MG63 (cell line): ENCODE measurements at regions not wholly inside any gene's neighbourhood (a gene's known extent, or its start where the extent isn't known, plus 50 kb on each side); places are given as distances from the start of the nearest gene placed in this dataset.

Experiments
- DNase-seq: peaks from one replicate; pipeline ENCODE4 v3.0.0-alpha.2; 2020
- H3K27me3 ChIP-seq: fragments of 250-450 bp; sonication (Bioruptor Pico); 2 replicates; pipeline ENCODE4 v1.5.1; 2020; ENCODE audit warnings: mild to moderate bottlenecking, moderate library complexity
- H3K36me3 ChIP-seq: fragments of 250-450 bp; sonication (Bioruptor Pico); 2 replicates; pipeline ENCODE4 v1.5.1; 2020; ENCODE audit warnings: mild to moderate bottlenecking, moderate library complexity
- H3K4me3 ChIP-seq: fragments of 250-450 bp; sonication (Bioruptor Pico); 2 replicates; pipeline ENCODE4 v1.5.1; 2020; ENCODE audit warnings: mild to moderate bottlenecking, moderate library complexity
- H3K9me3 ChIP-seq: fragments of 250-450 bp; sonication (Bioruptor Pico); 2 replicates; pipeline ENCODE4 v1.5.1; 2020; ENCODE audit warnings: mild to moderate bottlenecking, moderate library complexity

DNA sequence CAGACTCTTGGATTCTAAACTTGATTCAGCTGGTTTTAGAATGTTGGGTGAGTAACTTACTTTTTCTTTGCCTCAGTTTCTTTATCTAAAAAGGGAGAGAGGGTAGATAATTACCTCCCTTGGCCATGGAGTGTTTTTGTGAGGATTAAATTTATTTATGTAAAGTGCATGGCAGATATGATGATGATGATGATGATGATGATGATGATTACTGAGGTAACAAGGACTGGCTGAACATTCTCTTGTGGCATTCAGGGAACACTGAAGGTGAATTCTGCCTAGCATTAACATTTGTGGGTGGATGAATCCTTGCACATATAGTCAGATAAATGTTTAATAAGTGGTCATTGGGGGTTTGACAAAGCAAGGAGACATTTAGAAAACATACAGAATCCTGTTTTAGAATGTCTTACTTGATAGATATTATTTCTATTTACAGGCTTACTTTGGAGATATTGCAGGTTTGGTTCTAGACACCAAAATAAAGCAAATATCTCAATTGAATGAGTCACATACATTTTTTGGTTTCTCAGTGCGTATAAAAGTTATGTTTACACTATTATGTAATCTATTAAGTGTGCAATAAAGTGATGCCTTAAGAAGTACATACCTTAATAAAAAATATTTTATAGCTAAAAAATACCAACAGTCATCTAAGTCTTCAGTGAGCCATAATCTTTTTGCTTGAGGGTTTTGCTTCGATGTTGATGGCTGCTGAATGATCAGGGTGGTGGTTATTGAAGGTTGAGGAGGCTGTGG is 123.2 kb downstream of the SNAPC1 start:
- Histone ChIP-seq H3K27me3 (no peaks in the 10 kb centered on the region), H3K36me3 (no peaks in the 10 kb centered on the region), H3K4me3 (no peak overlapping the region), H3K9me3 (no peaks in the 10 kb centered on the region)
- DNase-seq, result no peak

DNA sequence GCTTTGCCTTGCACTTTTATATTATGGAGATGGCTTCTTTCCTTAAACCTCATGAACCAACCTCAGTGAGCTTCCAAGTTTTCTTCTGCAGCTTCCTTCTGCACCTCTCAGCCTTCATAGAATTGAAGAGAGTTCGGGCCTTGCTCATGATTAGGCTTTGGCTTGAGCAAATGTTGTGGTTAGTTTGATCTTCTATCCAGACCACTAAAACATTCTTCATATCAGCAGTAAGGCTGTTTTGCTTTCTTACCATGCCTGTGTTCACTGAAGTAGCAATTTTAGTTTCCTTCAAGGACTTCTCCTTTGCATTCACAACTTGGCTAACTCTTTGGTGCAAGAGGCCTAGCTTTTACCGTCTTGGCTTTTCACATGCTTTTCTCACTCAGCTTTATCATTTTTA is 125.4 kb downstream of the SNAPC1 start:
- no peaks in the 10 kb centered on the region for H3K27me3 ChIP-seq
- no peak for DNase-seq
- no peaks in the 10 kb centered on the region for H3K36me3 ChIP-seq
- no peaks in the 10 kb centered on the region for H3K9me3 ChIP-seq
- H3K4me3 ChIP-seq, result no peak overlapping the region

DNA sequence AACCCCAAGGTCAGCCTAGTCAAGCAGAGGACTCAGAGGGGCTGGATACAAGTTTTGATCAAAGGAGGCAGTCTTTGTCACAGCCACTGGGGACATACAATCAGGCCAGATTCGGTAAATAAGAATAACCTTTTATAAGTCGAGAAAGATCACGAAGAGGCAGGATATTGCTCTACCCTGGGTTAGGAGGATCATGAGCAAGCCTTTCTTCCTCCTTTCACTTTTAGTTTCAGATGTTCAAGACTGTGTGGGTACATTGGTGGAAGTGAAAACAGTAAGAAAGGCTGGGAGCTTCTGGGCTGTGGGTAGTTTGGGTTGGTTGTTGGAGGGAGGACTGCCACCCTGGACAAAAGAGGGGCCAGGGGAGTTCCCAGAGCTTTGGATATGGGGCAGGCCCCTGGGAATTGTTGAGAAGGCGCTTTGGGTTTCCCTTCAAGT is 127.7 kb downstream of the SNAPC1 start:
- DNase-seq, result no peak

DNA sequence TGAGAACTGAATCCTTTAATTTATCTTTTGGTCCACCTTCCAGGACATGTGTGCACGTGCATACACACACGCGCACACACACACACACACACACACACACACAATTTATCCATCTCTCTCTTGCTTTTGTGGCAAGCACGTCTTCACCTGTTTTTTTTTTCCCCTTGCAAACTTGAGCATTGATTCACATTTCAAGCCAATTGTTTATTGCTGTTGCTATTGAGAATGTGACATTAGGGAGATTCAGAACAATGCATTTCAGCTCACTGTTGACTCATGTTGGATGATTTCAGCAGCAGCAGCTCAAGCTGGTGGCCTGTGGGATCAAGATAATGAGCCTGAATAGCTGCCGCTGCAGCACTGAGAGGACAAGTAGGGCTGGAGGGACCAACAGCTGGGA is 128.9 kb downstream of the SNAPC1 start:
- no peaks in the 10 kb centered on the region for H3K36me3 ChIP-seq
- DNase-seq, result peak; percentile 1
- H3K4me3 ChIP-seq, result no peak overlapping the region
- H3K9me3 ChIP-seq, result no peaks in the 10 kb centered on the region
- no peaks in the 10 kb centered on the region for H3K27me3 ChIP-seq

More for the DNA sequence above, 127.7 kb downstream of the SNAPC1 start:
- H3K4me3 ChIP-seq, result no peak overlapping the region
- no peaks in the 10 kb centered on the region for H3K9me3 ChIP-seq
- no peaks in the 10 kb centered on the region for H3K27me3 ChIP-seq
- H3K36me3 ChIP-seq, result no peaks in the 10 kb centered on the region

DNA sequence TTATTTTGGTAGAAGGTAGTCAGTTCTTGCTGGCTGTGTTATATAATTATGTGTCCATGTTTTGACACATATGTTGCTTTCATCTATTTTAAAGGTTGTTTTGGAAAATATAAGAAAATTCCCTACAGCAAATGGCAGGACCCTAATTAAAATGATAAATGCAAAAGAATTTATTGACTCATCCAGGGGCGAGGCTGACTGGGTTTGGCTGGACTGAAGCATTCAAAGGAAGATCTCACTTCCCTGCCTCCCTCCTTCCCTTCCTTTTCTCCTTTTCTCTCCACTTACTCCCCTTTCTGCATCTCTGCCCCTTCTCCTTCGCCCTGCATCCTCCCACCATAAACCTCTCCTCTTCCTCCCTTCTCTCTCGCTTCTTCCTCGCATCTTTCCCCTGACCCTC is 129.6 kb downstream of the SNAPC1 start:
- no peak for DNase-seq
- H3K4me3 ChIP-seq, result no peak overlapping the region
- no peaks in the 10 kb centered on the region for H3K9me3 ChIP-seq
- no peaks in the 10 kb centered on the region for H3K27me3 ChIP-seq
- no peaks in the 10 kb centered on the region for H3K36me3 ChIP-seq

DNA sequence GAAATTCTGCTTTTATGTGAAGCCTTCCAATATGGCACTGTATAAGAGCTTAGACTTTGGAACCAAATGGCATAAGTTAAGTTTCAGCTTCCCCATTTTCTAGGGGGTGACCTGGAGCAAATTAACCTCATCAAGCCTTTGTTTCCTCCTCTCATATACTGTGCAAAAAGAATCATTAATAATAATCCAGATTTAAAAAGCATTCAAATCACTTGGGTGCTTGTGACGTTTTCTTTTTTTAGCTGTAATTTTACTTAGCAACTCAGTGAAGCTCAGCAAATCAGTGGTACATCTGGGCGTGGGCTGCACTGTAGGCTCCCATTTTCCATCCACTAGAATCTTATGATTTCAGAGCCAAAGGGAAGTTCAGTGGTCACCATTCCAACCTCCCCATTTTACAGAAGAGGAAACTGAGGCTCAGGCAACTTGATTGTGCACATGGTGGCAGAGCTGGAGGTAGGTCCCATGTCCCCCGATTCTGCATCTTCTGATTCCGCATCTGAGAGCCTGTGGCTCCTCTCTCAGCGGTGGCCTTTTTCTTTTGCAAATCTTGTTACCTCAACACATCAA is 131.2 kb downstream of the SNAPC1 start:
- no peaks in the 10 kb centered on the region for H3K9me3 ChIP-seq
- H3K4me3 ChIP-seq, result no peak overlapping the region
- H3K36me3 ChIP-seq, result no peaks in the 10 kb centered on the region

DNA sequence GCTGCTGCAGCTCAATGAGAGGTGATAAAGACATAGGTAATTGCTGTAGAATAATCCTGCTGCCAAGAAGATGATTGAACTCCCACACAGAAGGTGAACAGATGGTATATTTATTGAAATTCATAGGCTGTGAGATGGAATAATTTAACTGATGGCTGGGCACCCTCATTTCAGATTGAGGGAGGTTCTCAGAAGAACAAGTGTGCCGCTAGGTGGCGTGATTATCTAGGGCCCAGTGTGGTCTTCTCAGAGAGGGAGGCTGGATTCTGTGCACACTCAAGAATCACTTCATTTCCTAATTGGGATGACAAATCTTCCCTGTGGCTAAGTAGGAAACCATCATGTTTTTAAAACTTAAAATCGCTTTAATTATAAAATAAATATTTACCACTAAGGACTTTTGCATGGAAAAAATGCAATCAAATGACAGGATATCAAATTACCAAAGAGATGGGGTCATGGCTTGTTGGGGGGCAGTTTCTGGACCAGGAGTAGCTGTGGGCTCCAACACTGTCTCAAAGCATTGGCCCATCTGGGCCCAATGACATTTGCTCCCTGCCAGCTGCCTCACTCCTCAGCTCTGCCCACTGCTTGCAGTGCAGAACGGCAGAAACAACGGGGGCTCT is 132.3 kb downstream of the SNAPC1 start:
- Histone ChIP-seq H3K9me3 (no peaks in the 10 kb centered on the region), H3K27me3 (no peaks in the 10 kb centered on the region), H3K4me3 (no peak overlapping the region), H3K36me3 (no peaks in the 10 kb centered on the region)
- DNase-seq, result peak; percentile 35

More for the DNA sequence above, 131.2 kb downstream of the SNAPC1 start:
- no peak for DNase-seq
- H3K27me3 ChIP-seq, result no peaks in the 10 kb centered on the region

DNA sequence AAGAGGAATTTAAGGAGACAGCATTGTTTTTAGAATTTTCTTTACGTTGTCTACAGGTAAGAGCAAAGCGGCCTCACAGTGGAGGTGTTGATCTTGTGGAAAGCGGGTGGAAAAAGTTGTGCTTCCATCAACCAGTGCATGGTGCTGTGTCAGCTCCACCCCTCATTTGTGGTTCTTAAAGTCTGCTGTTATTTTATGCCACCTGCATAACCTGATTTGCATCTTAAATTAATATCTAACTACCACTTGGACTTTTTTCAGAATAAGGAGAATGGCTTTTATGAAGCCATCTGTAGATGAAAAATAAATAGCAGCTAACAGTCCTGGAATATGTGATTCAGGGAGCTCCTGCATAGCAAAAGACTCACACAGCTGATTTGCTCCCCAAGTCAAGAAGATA is 135.1 kb downstream of the SNAPC1 start:
- H3K27me3 ChIP-seq, result no peaks in the 10 kb centered on the region
- DNase-seq, result no peak
- H3K36me3 ChIP-seq, result no peaks in the 10 kb centered on the region

DNA sequence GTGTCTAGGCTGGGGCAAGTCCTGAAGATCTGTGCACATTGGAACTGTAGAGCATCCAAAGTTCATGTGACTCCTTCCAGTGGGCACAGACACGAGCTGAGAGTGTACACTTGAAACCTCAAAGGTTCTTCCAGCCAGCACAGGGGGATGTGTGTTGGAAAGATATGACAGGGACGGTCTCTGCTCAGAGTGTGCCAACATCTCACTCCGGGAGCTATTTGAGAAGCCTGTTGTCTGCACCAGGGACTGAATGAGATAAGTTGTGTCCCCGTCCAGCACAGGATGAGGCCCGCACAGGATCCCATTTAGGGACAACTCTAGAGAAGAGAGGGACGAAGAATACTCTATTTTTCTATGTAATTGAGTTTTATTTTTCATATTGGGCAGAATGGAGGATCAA is 136.3 kb downstream of the SNAPC1 start:
- Histone ChIP-seq H3K27me3 (no peaks in the 10 kb centered on the region), H3K36me3 (no peaks in the 10 kb centered on the region), H3K4me3 (no peak overlapping the region), H3K9me3 (no peaks in the 10 kb centered on the region)
- DNase-seq, result no peak

More for the DNA sequence above, 135.1 kb downstream of the SNAPC1 start:
- no peak overlapping the region for H3K4me3 ChIP-seq
- no peaks in the 10 kb centered on the region for H3K9me3 ChIP-seq

DNA sequence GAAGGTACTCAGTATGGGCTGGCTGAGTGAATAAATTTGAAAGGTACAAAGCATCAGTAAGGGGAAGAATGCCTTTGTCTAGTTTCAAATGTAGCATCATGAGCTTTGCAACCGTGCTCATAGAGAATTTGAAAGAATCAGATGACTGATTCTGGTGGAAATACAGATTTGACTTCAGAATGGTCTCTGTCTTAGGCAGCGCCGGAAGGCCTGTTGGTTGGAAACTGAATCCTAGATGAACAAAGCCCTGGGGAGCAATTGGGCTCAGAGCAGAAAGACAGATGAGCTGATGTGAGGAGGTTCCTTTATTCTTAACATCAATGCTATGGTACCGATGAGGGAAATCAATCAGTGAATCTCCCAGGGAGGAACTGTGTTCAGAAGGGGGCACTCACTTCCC is 137.3 kb downstream of the SNAPC1 start:
- no peak for DNase-seq
- H3K27me3 ChIP-seq, result no peaks in the 10 kb centered on the region
- H3K36me3 ChIP-seq, result no peaks in the 10 kb centered on the region
- H3K4me3 ChIP-seq, result no peak overlapping the region
- no peaks in the 10 kb centered on the region for H3K9me3 ChIP-seq

DNA sequence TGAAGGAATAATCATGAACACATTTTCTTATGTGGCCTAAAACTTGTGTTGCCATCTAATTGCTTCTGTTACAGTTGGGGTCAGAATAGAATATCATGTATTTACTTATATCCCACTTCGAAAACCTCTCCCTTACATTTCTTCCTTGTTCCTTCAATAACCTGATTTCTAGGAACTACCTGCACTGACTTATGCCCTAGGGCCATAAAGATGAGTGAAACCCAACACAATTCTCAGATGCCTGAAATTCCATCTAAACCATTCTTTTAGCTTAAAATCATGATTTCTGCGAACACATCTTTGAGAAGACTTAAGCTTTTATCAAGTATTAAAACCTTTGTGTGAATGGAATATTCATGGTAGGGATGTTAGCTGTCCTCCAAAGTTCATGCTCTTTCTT is 142.7 kb downstream of the SNAPC1 start:
- no peaks in the 10 kb centered on the region for H3K36me3 ChIP-seq
- no peaks in the 10 kb centered on the region for H3K9me3 ChIP-seq
- no peaks in the 10 kb centered on the region for H3K27me3 ChIP-seq
- no peak overlapping the region for H3K4me3 ChIP-seq
- DNase-seq, result no peak

DNA sequence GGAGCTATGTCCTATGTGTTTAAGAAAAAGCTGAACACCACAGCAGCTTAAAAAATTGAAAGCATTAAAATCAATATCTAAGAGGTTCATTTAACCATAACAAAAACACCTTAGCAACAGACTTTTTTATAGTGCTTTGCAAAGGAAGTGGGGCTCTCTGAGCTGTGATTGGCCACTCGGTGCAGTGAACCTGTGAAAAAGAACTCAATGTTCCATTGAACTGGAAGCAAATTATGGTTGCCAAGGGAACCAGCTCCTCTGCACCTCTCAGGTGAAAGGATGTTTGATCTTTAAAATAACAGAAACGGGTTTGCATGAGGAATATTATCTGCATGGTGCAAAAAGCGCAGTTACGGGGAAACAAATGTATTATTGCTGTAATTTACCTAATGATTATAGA is 149.4 kb downstream of the SNAPC1 start:
- Histone ChIP-seq H3K27me3 (no peaks in the 10 kb centered on the region; the same call in 1 of the 2 replicates), H3K36me3 (no peaks in the 10 kb centered on the region), H3K4me3 (no peak overlapping the region), H3K9me3 (no peaks in the 10 kb centered on the region)
- no peak for DNase-seq

DNA sequence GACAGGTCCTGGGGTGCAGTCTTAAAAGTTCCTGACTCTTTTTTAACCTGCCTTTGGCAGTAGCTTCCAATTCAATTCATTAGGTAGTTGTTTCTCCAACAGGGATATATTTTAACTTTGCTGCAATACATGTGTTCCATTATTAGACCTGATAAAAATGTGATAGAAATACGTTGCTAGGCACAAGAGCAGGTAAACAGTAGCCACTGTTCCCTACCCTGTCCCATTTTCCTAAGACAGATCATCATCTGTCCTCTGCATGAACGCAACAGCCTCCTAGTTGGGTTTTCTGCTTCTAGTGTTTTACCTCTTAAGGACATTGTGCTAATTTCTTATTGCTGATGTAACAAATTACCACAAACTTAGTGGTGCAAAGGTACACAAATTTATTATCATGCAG is 156.8 kb downstream of the SNAPC1 start:
- no peaks in the 10 kb centered on the region for H3K36me3 ChIP-seq
- no peak overlapping the region for H3K4me3 ChIP-seq
- DNase-seq, result no peak
- H3K9me3 ChIP-seq, result no peaks in the 10 kb centered on the region
- no peaks in the 10 kb centered on the region; the same call in 1 of the 2 replicates for H3K27me3 ChIP-seq

DNA sequence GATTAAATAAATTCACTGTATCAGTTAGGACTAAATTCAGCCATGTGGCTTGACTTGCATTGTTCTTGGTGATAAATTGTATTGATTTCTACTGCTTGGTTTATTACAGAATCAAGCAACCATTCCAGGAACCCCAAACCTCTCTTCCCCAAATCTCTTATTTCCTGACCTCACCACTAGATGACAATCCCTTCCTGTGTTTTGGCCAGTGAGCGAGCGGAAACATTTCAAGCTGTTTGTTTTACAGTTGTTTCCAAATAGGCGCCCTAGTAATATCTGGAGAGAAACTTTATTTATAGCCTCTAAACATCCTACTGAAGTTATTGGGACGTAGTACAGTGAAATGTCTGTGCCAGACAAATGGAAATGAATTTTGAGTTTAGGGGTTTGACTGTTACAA is 161.1 kb downstream of the SNAPC1 start:
- DNase-seq, result no peak
- no peaks in the 10 kb centered on the region for H3K27me3 ChIP-seq

DNA sequence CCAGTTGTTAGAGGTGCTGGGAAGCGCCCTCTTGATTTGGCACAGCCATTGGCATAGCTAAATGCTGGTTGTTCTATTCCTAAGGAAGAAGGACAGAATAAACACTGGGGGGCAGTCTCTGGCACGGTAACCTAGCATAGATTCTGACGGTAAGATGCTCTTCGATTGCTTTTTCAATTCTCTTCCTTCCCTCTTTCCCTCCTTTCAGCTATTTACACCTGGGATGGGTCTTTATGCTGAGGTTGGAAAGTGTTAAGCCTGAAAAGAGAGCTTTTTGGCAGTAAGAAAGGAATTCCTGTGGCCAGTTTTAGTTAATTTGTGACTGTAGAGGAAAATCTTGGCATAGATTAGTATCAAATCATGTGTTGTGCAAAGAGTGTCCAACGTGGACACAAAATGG is 162.8 kb downstream of the SNAPC1 start:
- Histone ChIP-seq H3K27me3 (no peaks in the 10 kb centered on the region), H3K4me3 (no peak overlapping the region), H3K36me3 (no peaks in the 10 kb centered on the region), H3K9me3 (no peaks in the 10 kb centered on the region)
- no peak for DNase-seq

More for the DNA sequence above, 161.1 kb downstream of the SNAPC1 start:
- H3K4me3 ChIP-seq, result no peak overlapping the region
- no peaks in the 10 kb centered on the region for H3K36me3 ChIP-seq
- H3K9me3 ChIP-seq, result no peaks in the 10 kb centered on the region

DNA sequence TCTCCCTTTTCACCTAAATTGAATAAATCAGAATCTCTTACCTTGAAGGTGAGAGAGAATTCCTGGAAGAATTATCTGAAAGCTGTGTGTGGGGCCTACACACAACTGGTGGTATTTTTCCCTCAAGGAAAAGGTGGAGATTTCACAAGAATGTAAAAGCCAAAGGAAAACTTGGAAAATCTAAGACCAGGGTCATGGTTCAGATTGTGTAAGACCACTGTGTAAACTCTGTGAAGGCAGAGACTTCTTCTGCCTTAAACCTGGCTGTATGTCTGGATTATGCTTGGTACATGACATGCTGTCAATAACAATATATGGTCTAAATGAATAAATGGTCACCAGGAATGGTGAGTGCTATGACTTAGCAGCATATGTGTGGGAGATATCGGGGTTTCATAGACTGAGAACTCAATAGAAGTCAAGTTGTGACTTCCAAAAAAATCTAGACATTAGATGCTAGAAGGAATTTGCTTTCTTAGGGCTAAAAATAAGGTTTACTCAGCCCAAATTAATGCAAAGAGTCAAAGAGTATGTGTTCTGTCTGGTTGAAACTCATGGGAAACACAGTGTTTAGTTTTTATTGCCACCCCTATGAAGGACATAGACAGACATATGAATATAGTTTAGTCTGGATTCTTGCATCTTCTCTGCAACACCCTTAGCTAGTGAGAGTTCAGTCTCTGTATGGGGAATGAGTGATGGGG is 163.7 kb downstream of the SNAPC1 start:
- no peak overlapping the region for H3K4me3 ChIP-seq
- H3K36me3 ChIP-seq, result no peaks in the 10 kb centered on the region
- DNase-seq, result no peak
- no peaks in the 10 kb centered on the region for H3K9me3 ChIP-seq
- no peaks in the 10 kb centered on the region for H3K27me3 ChIP-seq

DNA sequence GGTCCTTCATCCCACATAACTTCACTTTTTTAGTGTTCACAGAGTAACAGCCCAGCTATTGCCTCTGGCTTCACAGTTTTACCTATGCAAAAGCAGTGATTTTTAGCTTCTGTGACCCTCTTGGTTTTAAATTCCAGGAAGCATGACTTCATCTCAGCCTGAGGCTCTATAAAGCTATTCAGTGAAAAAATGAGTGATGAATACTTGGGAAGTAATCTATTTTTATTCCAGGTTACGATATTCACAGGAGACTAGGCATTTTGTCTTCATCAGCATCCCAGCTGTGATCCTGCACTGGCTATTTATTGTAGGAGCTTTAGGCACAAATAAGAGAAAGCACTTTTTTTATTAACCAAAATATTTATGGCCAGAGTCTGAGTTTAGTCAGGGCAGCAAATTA is 164.8 kb downstream of the SNAPC1 start:
- Histone ChIP-seq H3K27me3 (no peaks in the 10 kb centered on the region), H3K9me3 (no peaks in the 10 kb centered on the region), H3K36me3 (no peaks in the 10 kb centered on the region), H3K4me3 (no peak overlapping the region)
- no peak for DNase-seq
